CD4-positive, alpha-beta T cell treated with Interleukin-17A for 1 hour (primary cell): ENCODE measurements at regions not wholly inside any gene's neighbourhood (a gene's known extent, or its start where the extent isn't known, plus 50 kb on each side); places are given as distances from the start of the nearest gene placed in this dataset.
"Not testable (repeated sequence)": the region's sequence is repeated elsewhere in the genome, so short reads cannot be mapped to it uniquely, and the experiment has no call there.

Experiments
- DNase-seq: peaks from one replicate; pipeline ENCODE4 v3.0.0-alpha.2; 2020

- DNase-seq: no peak
Measured at GRCh38 chr17:33950061-33950460, 305.0 kb upstream of the CCL2 start.

DNA sequence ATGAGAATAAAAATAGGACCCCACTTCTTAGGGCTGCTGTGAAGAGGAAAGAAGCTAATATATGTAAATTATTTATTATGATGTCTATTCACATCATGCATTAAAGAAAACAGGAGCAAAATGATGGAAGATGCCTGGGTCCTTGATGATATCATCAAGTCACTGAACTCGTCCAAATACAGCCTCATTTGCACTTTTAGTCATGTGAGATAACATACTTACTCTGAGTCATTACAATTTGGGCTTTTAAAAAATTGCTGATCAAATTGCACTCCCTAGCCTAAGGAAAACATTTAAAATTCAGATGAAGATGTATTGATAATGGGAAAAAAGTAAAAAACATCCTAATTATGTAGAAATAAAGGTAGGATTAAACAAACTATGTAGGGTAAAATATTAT, 302.7 kb upstream of the CCL2 start:
- DNase-seq: no peak

DNA sequence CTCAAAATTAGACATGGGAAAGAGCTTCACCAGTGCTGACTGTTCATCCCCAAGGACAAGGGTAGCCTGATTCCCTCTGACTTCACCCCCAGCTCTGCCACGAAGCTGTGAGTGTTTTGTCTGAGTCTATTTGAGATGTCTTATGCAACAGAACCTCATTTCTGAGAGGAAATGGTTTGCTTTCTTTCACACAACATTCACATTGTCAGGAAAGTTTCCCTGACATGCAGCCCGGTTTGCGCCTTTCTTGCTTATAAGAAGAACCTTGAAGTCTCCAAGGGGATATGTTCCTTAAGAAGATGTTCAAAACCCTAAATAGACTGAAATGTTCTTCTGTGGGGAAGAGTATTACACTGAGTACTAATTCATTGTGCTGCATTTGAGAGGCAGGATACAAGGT, 300.5 kb upstream of the CCL2 start:
- DNase-seq: no peak

DNA sequence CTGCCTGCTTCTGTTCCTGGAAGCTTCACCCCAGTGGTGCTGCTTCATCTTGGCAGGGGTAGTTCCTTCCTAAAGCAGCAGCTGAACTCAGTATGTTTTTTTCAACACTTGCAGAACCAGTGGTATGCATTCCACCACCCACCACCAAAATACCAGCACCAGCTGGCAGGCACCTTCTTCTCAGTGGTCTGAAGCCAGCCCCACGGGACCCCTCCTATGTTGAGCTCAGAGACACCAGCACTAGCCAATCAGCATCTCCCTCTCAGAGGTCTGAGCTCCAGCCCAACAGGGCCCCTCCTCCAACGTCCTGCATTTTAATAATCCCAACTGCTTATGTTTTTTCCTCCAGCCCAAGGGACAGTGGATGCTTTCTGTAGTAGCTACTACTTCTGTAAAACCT, 299.6 kb upstream of the CCL2 start:
- DNase-seq: no peak

DNA sequence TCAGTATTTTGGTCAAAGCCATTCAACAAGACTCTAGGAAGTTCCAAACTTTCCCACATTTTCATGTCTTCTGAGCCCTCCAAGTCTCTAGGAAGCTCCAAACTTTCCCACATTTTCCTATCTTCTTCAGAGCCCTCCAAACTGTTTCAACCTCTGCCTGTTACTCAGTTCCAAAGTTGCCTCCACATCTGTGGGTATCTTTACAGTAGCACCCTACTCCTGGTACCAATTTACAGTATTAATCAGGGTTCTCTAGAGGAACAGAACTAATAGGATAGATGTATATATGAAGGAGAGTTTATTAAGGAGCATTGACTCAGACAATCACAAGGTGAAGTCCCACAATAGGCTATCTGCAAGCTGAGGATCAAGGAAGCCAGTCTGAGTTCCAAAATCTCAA, 296.0 kb upstream of the CCL2 start:
- DNase-seq: not testable (repeated sequence)

DNA sequence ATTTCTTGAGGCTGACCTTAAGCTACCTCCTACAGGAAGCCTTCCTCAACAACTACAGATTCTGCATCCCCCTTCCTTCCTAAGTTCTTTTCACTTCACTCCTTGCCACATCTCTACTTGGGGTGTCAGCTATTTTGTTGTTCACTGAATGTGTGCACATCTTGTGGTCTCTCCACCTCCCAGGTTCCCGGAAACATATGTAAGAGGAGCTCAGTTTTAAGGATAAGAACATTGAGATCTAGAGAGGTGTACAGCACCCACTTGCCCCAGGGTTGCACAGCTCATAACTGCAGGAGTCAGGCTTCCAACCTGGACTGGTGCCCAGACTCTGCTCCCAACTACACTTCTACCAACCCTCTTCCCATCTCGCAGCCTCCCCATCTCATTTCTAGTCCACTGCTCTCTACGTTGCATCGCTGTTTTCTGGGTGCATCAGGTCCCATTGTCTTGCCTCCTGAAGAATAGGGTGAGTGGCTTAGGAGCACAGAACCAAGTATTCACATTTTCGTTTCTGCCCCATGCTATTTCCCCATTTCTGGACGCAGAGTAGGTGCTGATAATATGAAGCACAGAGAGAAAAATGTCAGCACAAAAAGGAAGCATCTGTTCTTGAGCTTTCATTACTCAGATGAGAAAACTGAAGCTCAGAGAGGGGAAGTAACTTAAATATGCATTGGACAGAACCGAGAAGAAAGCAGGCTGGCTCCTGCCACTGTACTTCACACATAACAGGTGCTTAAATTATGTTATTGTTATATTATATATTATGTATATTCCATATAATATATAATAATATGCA, 292.0 kb upstream of the CCL2 start:
- DNase-seq: no peak

GRCh38 chr17:33964344-33964979, 290.6 kb upstream of the CCL2 start:
- peak; percentile 44 for DNase-seq

DNA sequence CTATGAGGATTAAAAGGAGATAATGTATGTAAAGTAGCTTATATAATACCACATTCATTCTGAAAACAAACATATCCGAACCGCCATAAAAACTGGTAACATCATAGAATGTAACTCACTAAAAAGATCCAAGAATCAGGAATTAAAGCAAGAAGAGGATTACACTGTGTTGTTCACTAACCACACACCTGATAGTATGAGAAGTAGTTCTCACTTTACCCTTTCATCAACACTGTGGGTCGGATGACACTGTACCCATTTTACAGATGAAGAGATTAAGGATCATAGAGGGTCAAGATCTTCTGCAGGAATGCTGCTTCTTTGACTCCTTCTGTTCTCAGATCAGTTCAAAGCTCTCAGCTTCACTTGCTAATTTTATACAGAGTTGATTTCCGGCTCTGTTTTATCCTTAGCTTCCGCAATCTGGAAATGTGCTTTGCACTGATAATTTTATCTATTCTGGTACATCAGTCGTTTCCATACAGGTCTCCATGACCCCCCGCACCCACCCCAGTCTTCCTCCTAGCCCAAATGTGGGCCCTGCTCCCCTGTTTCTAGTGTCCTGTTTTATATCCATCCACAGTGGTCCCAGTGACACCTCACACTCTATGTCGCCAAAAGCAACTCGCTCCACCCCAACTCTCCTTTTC, 288.6 kb upstream of the CCL2 start:
- no peak for DNase-seq

DNA sequence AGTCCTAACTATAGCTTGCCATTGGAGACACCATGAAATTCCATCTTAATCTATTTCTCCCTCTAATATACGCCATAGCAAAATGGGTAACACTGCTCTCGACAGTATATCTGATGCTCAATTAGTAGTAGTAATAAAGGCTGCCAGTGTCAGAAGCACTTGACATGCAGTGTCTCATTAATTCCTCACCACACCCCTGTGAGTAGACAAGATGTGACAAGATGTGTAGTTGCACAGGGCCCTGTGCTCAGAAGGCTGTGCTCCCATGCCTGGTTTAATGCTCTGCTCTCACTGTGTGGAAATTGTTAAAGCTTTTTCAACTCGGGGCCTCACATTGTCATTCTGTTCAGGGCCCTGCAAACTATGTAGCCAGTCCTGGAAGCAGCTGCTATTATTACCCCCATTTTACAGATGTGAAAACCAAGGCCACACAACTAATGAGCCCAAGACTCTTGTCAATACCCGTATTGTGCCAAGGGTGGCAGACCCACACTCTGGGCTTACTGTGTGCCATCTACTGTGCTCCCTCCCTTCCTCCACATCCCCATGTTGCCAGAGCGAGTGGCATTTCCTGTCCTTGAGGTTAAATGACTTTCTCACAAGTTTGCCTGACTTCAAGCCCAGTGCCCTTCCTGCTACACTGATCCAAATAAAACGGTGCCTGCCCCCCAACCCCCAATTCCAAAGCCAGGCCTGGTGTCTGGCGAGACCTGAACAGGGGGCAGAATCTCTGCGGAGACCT, 287.3 kb upstream of the CCL2 start:
- DNase-seq: peak; percentile 13

DNA sequence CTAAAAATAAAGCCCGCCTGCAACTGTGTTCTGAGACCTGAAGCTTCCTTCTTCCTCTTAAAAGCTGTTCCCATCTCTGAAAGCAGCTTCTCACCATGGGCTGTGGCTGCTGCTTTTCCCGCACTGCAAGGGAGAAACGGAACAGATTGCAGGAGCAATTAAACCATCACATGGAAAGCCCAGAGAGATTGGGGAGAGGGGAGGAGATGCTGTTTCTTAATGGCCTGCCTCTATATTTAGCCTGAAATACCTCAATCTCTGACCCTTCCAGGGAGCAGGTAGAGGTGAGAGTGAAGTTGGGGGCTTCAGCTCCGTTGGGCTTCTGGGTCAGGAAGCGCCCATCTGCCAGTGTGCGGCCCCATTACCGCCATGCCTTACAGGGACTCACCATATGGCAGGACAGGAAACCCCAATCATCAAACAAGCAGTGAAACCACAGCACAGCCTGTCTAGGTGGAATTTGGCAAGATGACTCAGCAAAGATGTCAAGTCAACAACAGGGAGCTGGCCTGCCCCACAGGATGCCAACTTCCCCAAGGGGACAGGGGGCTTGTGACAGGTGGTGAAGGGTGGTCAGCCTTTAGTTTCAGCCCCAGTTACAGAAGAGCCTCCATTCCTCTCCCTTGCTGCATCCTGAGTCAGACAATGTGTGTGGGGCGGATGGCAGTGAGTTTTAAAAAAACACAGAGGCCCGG, 286.6 kb upstream of the CCL2 start:
- peak; percentile 43 for DNase-seq

DNA sequence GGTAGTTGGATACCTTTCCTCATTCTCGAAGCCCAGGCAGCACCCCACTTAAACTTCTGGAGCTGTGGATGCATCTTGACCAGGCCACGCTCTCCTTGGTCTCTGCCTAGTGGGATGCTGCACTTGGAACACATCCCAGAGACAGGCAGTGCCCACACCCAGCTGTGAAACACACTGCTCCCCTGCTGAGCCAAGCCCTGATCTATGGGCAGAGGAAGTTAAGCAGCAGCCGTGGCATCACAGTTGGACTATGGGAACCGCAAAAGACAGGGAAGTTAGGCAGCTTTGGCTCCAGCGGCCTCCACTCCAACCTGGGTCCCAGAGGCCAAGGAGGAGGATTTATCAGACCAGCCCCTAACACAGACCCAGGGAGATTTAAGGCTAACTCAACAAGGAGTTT, 284.8 kb upstream of the CCL2 start:
- no peak for DNase-seq

DNA sequence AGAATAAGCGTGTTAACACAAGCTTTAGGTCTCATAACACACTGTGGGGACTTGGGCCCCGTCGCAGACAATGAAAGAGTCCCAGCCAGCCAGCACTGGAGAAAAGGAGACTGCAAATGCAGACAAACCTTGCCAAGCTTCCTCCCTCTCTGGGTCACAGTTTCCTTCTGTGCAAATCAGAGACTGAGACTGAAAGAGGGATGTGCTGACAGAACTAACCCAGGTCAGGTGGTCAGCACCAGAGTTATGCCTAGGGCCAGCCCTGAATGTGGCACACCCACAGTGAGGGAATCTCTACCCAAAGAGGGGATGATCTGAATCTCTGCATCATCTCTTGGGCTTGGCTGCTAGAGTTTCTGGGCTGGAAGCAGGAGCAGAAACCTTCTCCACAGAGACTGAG, 282.3 kb upstream of the CCL2 start:
- no peak for DNase-seq

- no peak for DNase-seq
Measured at GRCh38 chr17:33973491-33973890, 281.6 kb upstream of the CCL2 start.

DNA sequence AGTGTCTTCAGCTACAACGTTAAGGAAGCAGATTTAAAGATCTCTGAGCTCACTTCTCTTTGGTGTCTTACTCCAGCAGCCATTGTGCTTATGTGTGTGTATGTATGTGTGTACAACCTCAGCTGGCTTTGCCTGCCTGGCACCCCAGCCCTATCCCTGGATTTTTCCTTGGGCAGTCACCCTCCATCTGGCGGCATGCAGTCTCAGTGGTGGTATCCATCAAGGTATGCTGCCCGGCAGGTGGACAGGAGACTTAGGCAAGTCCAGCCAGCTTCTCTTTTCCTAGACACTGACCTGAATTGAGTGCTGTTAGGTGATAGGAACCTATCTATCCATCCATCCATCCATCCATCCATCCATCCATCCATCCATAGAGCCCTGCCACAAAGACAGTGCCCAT, 280.8 kb upstream of the CCL2 start:
- DNase-seq: no peak

DNA sequence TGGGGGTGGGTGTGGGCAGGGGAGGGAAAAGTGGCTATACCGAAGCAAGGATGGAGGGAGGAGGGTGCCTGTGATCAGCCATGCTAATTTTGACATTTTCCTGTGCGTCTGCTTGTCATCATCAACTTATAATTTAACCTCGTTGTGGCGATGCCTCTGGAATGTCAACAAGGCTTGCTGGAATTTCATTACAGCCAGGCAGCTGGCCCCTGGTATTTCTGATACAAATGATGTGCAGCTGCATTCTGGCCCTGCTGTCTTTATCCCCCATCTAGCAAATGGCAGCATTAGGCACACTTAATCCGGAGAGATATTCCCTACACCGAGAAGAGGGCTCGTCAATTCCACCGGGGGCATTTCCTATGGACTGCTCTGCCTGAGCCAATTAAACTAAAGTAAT, 278.3 kb upstream of the CCL2 start:
- DNase-seq: no peak

DNA sequence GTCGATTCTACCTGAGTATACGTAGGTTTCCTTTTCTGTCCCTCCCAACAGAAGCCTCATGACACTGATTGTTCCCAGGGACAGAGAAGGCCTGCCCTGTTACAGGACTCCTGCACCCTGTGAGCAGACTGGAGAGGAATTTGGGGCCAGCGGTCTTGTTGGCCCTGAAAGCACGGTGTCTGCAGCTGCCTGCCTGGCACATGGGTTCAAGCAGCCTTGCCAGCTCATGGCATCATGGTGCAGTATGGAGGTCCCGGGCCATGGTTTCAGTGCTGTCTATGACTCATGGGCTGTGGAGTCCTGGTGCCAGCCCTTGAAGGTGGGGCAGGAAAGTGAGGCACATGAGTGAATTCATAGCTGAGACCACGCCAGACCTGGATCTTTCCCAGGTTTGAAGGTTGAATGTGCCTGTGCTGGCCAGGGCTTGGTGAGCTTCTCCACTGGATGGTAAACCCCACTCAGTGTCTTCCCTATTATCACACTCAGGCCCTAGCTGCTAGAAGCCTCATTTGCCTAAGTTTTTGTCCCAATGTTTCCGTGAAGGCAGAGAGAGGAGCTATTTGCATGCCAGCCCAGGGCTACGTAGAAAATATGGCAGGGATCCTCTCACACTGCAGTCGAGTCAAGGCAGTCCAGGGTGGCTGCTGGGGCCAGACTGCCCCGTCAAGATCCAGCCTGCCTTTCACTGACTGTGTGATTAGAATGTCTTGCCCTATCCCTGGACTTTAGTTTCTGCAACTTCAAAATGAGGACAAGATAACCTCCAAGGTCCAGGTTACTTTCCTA, 277.2 kb upstream of the CCL2 start:
- DNase-seq: no peak

DNA sequence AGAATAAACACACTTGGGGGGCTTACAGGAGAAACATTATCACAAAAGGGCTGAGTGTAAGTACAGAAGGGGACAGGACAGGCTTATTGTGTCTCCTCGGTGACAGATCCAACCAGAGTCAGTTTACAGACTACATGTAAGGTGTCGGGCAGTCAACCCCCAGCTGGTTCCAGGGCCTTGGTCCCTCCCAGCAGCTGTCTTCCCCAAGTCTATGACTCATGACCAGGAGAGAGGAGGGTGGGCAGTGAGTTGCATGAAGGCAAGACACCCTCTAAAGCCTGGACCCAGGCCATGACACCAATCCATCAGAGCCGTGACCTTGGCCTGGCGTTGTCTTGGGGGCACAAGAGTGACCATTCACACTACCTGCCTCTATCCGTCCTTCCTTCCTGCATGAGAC, 276.2 kb upstream of the CCL2 start:
- no peak for DNase-seq

GRCh38 chr17:33980193-33980592, 274.9 kb upstream of the CCL2 start:
- DNase-seq: no peak

DNA sequence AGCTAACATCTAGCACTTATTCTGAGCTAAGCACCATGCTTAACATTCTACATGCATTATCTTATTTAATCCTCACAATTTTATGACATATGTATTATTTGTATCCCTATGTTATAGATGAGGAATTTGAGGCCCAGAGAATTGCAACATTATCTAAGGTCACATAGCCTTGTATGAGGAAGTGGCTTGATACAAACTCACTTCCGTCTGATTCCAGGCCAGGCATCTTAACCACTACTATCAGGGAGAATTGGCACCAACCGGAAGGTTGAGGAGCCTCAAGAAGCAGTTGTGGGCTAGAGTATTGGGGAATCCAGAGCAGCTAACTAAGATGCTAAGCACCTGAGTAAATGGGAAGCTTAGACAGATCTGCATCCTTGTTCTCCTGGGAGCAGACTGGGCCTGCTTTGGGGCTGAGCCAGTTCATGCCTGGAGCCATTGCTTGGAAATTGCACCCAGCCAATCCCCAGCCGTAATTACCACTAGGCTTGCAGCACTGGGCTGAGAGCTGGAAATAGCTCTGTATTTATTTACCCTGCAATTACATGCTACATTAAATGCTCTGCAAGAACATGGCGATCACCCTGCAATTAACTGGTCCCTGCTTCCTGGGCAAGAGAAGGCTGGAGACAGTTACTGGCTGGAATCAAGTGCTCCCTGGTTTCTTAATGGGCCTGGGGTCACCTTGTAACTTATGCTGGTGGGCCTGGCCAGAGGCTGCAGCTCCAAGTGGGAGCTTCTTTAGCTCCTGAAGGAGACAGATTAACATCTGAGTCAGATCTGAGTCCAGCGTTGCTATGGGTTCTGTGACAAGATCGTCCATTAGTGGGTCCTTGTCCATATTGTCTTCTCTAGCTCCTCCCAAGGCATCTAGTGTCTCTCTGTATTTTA, 273.1 kb upstream of the CCL2 start:
- no peak for DNase-seq

GRCh38 chr17:33982909-33983308, 272.2 kb upstream of the CCL2 start:
- no peak for DNase-seq
